ENCODE measurements at regions not wholly inside any gene's neighbourhood (a gene's known extent, or its start where the extent isn't known, plus 50 kb on each side); places are given as distances from the start of the nearest gene placed in this dataset.
A peak's percentile ranks its signal among the peaks of the same experiment; 100 is the strongest.
"Not testable (repeated sequence)": the region's sequence is repeated elsewhere in the genome, so short reads cannot be mapped to it uniquely, and the experiment has no call there.

DNA sequence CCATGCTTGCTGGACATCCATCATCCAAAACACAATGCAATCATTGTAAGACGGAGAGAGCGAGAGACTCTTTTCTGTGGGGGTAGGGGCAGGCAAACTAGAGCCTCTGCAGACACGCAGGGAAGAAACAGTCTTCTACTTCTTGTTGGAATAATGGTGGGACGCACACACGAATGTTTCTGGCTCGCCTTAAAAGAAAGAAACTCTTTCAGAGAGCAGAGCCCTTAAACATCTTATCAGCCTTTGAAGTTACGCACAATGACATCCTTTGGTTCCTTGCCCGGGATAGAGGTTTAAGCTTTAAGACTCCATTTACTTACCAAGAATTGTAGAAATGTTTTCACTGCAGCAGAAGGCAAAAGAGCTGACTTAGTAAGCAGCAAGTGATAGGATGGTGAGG, 133.8 kb upstream of the FOXN3 start:
- intact Hi-C loops (cut with micrococcal nuclease): loop anchor here in 1 of 2 donors (5.0 kb wide), 1 partner anchor 66 kb away; no protein-coding TSS in a partner anchor
- Mint-ChIP-seq H3K4me1 (peaks cover 36 to 79% (median 70%) of the 10 kb centered on the region in 7 donors), H3K27ac (peak overlapping the region in 7 of 9 donors; percentile 14 to 86 (median 48)), H3K4me3 (peak overlapping the region in 7 of 10 donors; percentile 22 to 42 (median 32)), H3K9me3 (no peaks in the 10 kb centered on the region), H3K27me3 (no peaks in the 10 kb centered on the region), H3K36me3 (peaks cover 4 to 44% (median 5%) of the 10 kb centered on the region in 5 donors)
- ChIA-PET POLR2A (interaction anchor here (0.6 kb wide), 1 partner anchor 171 kb away, joined by 3 read pairs; no protein-coding TSS in a partner anchor), CTCF (no interaction called here)
- Histone ChIP-seq H3K36me3 (ENCODE audit: control insufficient read depth in 2 of 3, insufficient read depth in 3 of 3, low read length in 3 of 3) (peaks cover 0 to 6% (median 0%) of the 10 kb centered on the region in 3 experiments), H3K4me1 (ENCODE audit: control insufficient read depth in 2 of 2, insufficient read depth in 2 of 2, low read length in 2 of 2) (peaks cover 0 to 18% of the 10 kb centered on the region in 2 donors), H3K4me3 (ENCODE audit: low read length) (no peak overlapping the region), H3K27ac (ENCODE audit: low read depth, low read length) (no peak overlapping the region), H3K9me3 (ENCODE audit: control insufficient read depth in 2 of 3, low read length in 3 of 3) (no peaks in the 10 kb centered on the region), H3K27me3 (ENCODE audit: control insufficient read depth in 2 of 2, insufficient read depth in 2 of 2, low read length in 2 of 2) (no peaks in the 10 kb centered on the region)
- ATAC-seq (no peak), DNase-seq (peak in 2 of 9 donors; percentile 2 to 10)

DNA sequence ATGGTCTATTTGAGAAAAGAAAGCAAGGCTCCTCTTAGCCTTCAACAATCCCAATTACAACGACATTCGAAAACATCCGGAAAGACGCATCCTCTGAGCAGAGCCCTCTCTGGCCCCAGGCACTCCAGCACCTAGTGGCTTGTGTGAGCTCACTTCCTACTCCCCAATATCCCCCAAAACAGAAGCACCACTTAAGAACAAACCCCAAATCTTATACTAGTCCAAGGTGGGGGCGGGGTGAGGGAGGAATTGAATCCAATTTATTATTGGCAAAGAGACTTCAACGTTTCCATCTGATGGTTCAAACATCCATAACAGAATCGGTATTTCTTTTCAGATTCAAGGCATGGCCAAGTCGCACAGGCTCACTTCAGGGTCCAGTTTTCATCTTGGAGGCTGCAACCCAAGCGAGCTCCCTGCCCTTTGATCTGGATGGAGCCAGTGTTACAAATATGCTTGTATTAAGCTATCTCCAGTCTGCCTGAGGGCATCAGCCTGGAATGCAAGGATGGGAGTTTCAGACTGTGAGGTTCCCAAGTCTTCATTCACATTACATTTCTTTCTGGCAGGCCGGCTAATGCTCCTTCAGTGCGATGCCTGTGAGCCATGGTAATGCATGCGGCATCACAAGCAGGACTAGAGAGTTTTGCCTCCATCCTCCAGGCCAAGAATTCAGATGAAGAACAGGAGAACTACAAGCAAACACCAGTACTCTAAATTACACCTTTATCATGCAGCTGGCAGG, 132.5 kb upstream of the FOXN3 start:
- ATAC-seq (no peak), DNase-seq (no peak)
- H3K4me1 Mint-ChIP-seq: peaks cover 27 to 79% (median 72%) of the 10 kb centered on the region in 7 donors
- H3K4me3 ChIP-seq (ENCODE audit: low read length): no peak overlapping the region
- CTCF ChIA-PET: interaction anchor here (0.9 kb wide), 1 partner anchor 25 kb away, joined by 3 read pairs; no protein-coding TSS in a partner anchor
- peak overlapping the region in 2 of 10 donors; percentile 2 to 18 for H3K4me3 Mint-ChIP-seq
- H3K9me3 ChIP-seq (ENCODE audit: control insufficient read depth in 2 of 3, low read length in 3 of 3): no peaks in the 10 kb centered on the region
- H3K36me3 ChIP-seq (ENCODE audit: control insufficient read depth in 2 of 3, insufficient read depth in 3 of 3, low read length in 3 of 3): peaks cover 0 to 6% (median 0%) of the 10 kb centered on the region in 3 experiments
- no peaks in the 10 kb centered on the region for H3K27me3 ChIP-seq (ENCODE audit: control insufficient read depth in 2 of 2, insufficient read depth in 2 of 2, low read length in 2 of 2)
- POLR2A ChIA-PET: no interaction called here
- H3K27ac ChIP-seq (ENCODE audit: low read depth, low read length): no peak overlapping the region
- H3K4me1 ChIP-seq (ENCODE audit: control insufficient read depth in 2 of 2, insufficient read depth in 2 of 2, low read length in 2 of 2): peaks cover 0 to 20% of the 10 kb centered on the region in 2 donors
- peaks cover 4 to 36% (median 8%) of the 10 kb centered on the region in 5 donors for H3K36me3 Mint-ChIP-seq
- intact Hi-C loops (cut with micrococcal nuclease): loop anchor here in 1 of 2 donors (5.0 kb wide), 1 partner anchor 68 kb away; no protein-coding TSS in a partner anchor
- peak overlapping the region in 5 of 9 donors; percentile 14 to 79 (median 65) for H3K27ac Mint-ChIP-seq
- H3K9me3 Mint-ChIP-seq: no peaks in the 10 kb centered on the region
- H3K27me3 Mint-ChIP-seq: no peaks in the 10 kb centered on the region

GRCh38 chr14:89547047-89547446, 130.0 kb upstream of the FOXN3 start:
- H3K27ac ChIP-seq (ENCODE audit: low read depth, low read length); H3K9me3 ChIP-seq (ENCODE audit: control insufficient read depth in 2 of 3, low read length in 3 of 3); CTCF ChIA-PET; H3K4me3 ChIP-seq (ENCODE audit: low read length); H3K4me3 Mint-ChIP-seq; H3K27me3 ChIP-seq (ENCODE audit: control insufficient read depth in 2 of 2, insufficient read depth in 2 of 2, low read length in 2 of 2); ATAC-seq; H3K36me3 ChIP-seq (ENCODE audit: control insufficient read depth in 2 of 3, insufficient read depth in 3 of 3, low read length in 3 of 3); H3K27ac Mint-ChIP-seq; DNase-seq; intact Hi-C loops (cut with micrococcal nuclease); H3K27me3 Mint-ChIP-seq; H3K9me3 Mint-ChIP-seq: not testable (repeated sequence)
- Mint-ChIP-seq H3K36me3 (peaks cover 4 to 29% (median 11%) of the 10 kb centered on the region in 5 donors), H3K4me1 (peaks cover 29 to 82% (median 74%) of the 10 kb centered on the region in 7 donors)
- POLR2A ChIA-PET: interaction anchor here (0.6 kb wide), 1 partner anchor 38 kb away, joined by 3 read pairs; no protein-coding TSS in a partner anchor
- H3K4me1 ChIP-seq (ENCODE audit: control insufficient read depth in 2 of 2, insufficient read depth in 2 of 2, low read length in 2 of 2): peaks cover 0 to 32% of the 10 kb centered on the region in 2 donors

GRCh38 chr14:89544636-89545301, 127.7 kb upstream of the FOXN3 start:
- DNase-seq (no peak), ATAC-seq (peak; percentile 38)
- Mint-ChIP-seq H3K4me1 (peaks cover 27 to 82% (median 72%) of the 10 kb centered on the region in 7 donors), H3K27ac (peak overlapping the region in 6 of 9 donors; percentile 11 to 85 (median 66)), H3K9me3 (no peaks in the 10 kb centered on the region), H3K27me3 (no peaks in the 10 kb centered on the region), H3K4me3 (no peak overlapping the region), H3K36me3 (peaks cover 4 to 26% (median 11%) of the 10 kb centered on the region in 5 donors)
- POLR2A ChIA-PET: no interaction called here
- Histone ChIP-seq H3K4me1 (ENCODE audit: control insufficient read depth in 2 of 2, insufficient read depth in 2 of 2, low read length in 2 of 2) (peaks cover 0 to 14% of the 10 kb centered on the region in 2 donors), H3K4me3 (ENCODE audit: low read length) (no peak overlapping the region), H3K9me3 (ENCODE audit: control insufficient read depth in 2 of 3, low read length in 3 of 3) (no peaks in the 10 kb centered on the region), H3K27ac (ENCODE audit: low read depth, low read length) (no peak overlapping the region), H3K36me3 (ENCODE audit: control insufficient read depth in 2 of 3, insufficient read depth in 3 of 3, low read length in 3 of 3) (peaks cover 0 to 6% (median 0%) of the 10 kb centered on the region in 3 experiments), H3K27me3 (ENCODE audit: control insufficient read depth in 2 of 2, insufficient read depth in 2 of 2, low read length in 2 of 2) (no peaks in the 10 kb centered on the region)
- intact Hi-C loops (cut with micrococcal nuclease): no loop called here
- CTCF ChIA-PET: no interaction called here

- ATAC-seq (no peak), DNase-seq (no peak)
- intact Hi-C loops (cut with micrococcal nuclease): no loop called here
- Histone ChIP-seq H3K27ac (ENCODE audit: low read depth, low read length) (peak overlapping the region; percentile 31), H3K9me3 (ENCODE audit: control insufficient read depth in 2 of 3, low read length in 3 of 3) (no peaks in the 10 kb centered on the region), H3K4me1 (ENCODE audit: control insufficient read depth in 2 of 2, insufficient read depth in 2 of 2, low read length in 2 of 2) (peaks cover 0 to 14% of the 10 kb centered on the region in 2 donors), H3K4me3 (ENCODE audit: low read length) (no peak overlapping the region), H3K27me3 (ENCODE audit: control insufficient read depth in 2 of 2, insufficient read depth in 2 of 2, low read length in 2 of 2) (no peaks in the 10 kb centered on the region), H3K36me3 (ENCODE audit: control insufficient read depth in 2 of 3, insufficient read depth in 3 of 3, low read length in 3 of 3) (peaks cover 0 to 6% (median 0%) of the 10 kb centered on the region in 3 experiments)
- Mint-ChIP-seq H3K27ac (peak overlapping the region in 7 of 9 donors; percentile 3 to 85 (median 44)), H3K27me3 (no peaks in the 10 kb centered on the region), H3K36me3 (peaks cover 4 to 26% (median 16%) of the 10 kb centered on the region in 5 donors), H3K4me3 (peak overlapping the region in 4 of 10 donors; percentile 12 to 66 (median 37)), H3K4me1 (peaks cover 30 to 84% (median 73%) of the 10 kb centered on the region in 7 donors), H3K9me3 (no peaks in the 10 kb centered on the region)
- CTCF ChIA-PET: no interaction called here
- POLR2A ChIA-PET: interaction anchor here (0.6 to 1.1 kb wide), 3 partner anchors 42 to 116 kb away, joined by 3 to 5 read pairs (median 3); no protein-coding TSS in a partner anchor
Observed at GRCh38 chr14:89543425-89543790, 126.4 kb upstream of the FOXN3 start.

GRCh38 chr14:89542786-89543424, 125.9 kb upstream of the FOXN3 start:
- peak overlapping the region in 8 of 9 donors; percentile 6 to 85 (median 58) for H3K27ac Mint-ChIP-seq
- ChIA-PET CTCF (no interaction called here), POLR2A (interaction anchor here (0.6 to 1.3 kb wide), 4 partner anchors 9 to 115 kb away, joined by 3 to 5 read pairs (median 3); no protein-coding TSS in a partner anchor)
- Histone ChIP-seq H3K4me1 (ENCODE audit: control insufficient read depth in 2 of 2, insufficient read depth in 2 of 2, low read length in 2 of 2) (peaks cover 0 to 14% of the 10 kb centered on the region in 2 donors), H3K4me3 (ENCODE audit: low read length) (no peak overlapping the region), H3K27ac (ENCODE audit: low read depth, low read length) (peak overlapping the region; percentile 31), H3K27me3 (ENCODE audit: control insufficient read depth in 2 of 2, insufficient read depth in 2 of 2, low read length in 2 of 2) (no peaks in the 10 kb centered on the region), H3K9me3 (ENCODE audit: control insufficient read depth in 2 of 3, low read length in 3 of 3) (no peaks in the 10 kb centered on the region), H3K36me3 (ENCODE audit: control insufficient read depth in 2 of 3, insufficient read depth in 3 of 3, low read length in 3 of 3) (peaks cover 0 to 3% (median 0%) of the 10 kb centered on the region in 3 experiments)
- intact Hi-C loops (cut with micrococcal nuclease): no loop called here
- peak overlapping the region in 4 of 10 donors; percentile 12 to 66 (median 42) for H3K4me3 Mint-ChIP-seq
- no peaks in the 10 kb centered on the region for H3K9me3 Mint-ChIP-seq
- peaks cover 4 to 25% (median 12%) of the 10 kb centered on the region in 5 donors for H3K36me3 Mint-ChIP-seq
- ATAC-seq (no peak), DNase-seq (peak in 2 of 9 donors; percentile 4 to 9)
- H3K27me3 Mint-ChIP-seq: no peaks in the 10 kb centered on the region
- peaks cover 30 to 83% (median 73%) of the 10 kb centered on the region in 7 donors for H3K4me1 Mint-ChIP-seq

Data from naive thymus-derived CD4-positive, alpha-beta T cell (primary cell).